ENCODE measurements at regions not wholly inside any gene's neighbourhood (a gene's known extent, or its start where the extent isn't known, plus 50 kb on each side); places are given as distances from the start of the nearest gene placed in this dataset.

DNA sequence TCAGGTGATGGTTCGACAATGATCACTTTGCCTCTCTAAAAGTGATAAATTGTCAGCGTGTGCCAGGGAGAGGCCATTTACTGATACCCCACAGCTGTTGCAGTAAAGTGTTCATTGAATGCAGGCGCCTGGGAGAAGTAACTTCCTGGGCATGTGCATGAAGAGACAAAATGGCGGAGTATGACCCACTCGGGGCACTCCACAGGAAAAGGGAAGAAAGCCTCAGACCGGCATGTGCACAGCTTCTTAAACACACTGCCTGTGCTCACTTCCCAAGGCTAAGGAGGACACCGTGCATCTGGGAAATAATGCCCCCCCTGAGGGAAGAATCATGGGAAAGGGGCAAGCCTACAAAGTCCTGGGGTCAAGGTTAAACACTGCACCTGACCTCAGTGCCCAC, 329.5 kb downstream of the ICE1 start:
- TF ChIP-seq, protein P1, sequence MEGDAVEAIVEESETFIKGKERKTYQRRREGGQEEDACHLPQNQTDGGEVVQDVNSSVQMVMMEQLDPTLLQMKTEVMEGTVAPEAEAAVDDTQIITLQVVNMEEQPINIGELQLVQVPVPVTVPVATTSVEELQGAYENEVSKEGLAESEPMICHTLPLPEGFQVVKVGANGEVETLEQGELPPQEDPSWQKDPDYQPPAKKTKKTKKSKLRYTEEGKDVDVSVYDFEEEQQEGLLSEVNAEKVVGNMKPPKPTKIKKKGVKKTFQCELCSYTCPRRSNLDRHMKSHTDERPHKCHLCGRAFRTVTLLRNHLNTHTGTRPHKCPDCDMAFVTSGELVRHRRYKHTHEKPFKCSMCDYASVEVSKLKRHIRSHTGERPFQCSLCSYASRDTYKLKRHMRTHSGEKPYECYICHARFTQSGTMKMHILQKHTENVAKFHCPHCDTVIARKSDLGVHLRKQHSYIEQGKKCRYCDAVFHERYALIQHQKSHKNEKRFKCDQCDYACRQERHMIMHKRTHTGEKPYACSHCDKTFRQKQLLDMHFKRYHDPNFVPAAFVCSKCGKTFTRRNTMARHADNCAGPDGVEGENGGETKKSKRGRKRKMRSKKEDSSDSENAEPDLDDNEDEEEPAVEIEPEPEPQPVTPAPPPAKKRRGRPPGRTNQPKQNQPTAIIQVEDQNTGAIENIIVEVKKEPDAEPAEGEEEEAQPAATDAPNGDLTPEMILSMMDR (IDR thresholded peaks at IDR 0.05; ENCODE audit: low read length) = no peak
- no peak for TF ChIP-seq EZH2 (IDR thresholded peaks at IDR 0.05; ENCODE audit: borderline replicate concordance, low read length)
